T47D (cell line): ENCODE measurements at regions not wholly inside any gene's neighbourhood (a gene's known extent, or its start where the extent isn't known, plus 50 kb on each side); places are given as distances from the start of the nearest gene placed in this dataset.

Experiments used
- DNase-seq, 2 experiments: peaks; one replicate each; pipeline versions ENCODE4 v3.0.0 to v3.0.0-alpha.2; 2011 to 2012; ENCODE audit warnings: low read depth in 1 of 2, low spot score in 1 of 2
- JUND ChIP-seq: IDR thresholded peaks from 2 replicates; pipeline ENCODE4 v1.6.1; 2012; ENCODE audit warnings: low read depth
- in situ Hi-C: cut with HindIII; loops from 2 replicates; pipeline ENCODE4 v1.10.0; 2016; ENCODE audit warnings: low sequenced_read_pairs, low pct_unique_long_range_greater_than_20kb

DNA sequence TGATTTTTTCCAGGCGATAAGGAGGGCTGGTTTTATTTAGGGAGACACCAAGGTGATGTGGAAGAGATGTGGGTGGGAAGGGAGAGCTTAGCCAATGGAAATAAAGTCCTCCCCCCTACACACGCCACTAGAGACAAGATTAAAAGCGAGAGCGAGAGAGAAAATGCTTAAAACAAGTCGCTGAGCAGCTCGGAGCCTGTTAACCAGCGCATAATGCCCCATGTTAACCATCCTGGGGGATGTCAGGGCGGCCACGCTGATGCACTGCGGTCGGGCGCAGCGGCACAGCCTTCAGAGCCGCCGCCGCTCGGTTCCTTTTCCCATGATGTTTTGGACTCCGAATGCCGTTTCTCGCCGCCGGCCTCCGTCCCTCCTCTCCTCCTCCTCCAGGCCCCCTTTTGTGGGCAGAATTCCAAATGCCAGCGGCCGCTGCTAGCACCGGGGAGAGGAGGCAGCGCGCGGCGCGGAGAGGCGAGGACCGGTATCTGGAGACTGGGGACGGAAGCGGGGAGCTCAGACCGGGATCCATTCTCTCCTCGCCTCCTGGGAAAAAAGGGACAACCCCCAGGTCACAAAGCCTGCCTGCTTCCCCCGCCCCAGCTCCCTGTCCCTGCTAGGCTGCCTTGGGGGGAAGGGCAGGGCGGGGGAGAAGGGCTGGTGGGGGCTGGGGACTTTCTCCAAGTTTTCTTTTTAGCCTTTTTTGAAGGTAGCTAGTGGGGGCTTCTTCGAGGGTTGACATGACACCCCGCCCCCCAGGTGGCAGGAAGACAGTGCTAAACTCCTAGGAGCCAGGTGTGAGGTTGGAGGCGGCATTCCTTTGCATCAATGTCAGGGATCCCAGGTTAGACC is 98.1 kb upstream of the CCL2 start:
- in situ Hi-C loops, result no loop called here
- DNase-seq, result no peak
- TF ChIP-seq JUND, result no peak

DNA sequence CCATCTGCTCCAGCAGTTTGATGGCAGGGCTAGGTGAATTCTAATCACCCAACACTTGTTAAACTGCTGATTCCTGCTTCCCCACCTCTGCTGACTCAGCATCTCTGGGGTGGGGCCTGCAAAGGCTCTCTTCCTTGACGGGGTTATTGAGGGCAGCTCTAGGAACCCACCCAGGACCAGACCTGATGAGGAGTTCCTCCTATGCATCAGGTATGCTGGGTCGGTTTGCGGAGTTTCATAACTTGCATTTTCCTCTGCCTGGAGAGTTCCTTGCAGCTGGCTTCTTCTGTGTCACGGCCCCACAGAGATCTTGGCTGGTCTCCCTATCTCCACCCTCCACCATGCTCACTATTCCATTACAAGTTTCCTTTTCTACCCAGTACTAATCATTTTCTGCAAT is 93.4 kb upstream of the CCL2 start:
- TF ChIP-seq JUND, result no peak
- no peak for DNase-seq
- in situ Hi-C loops, result no loop called here

DNA sequence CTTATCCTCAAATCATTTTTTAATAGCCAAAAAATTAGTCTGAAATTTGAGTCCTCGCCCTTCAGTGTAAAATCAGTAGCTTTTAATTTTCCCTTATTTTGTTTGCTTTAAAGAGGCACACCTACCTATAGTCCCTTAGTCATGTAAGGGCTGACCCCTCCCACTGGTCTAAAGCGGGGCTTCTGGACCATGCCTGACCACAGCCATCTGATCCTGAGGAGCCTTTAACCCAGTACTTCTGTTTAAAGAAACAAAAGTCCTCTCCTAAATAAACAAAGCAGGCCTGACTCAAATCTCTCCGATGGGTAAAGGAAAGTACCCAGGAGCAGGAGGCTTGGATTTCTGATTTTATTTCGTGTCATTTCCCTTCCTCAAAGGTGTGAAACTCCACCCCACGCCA is 92.0 kb upstream of the CCL2 start:
- DNase-seq, result no peak
- no peak for TF ChIP-seq JUND
- in situ Hi-C loops, result no loop called here

DNA sequence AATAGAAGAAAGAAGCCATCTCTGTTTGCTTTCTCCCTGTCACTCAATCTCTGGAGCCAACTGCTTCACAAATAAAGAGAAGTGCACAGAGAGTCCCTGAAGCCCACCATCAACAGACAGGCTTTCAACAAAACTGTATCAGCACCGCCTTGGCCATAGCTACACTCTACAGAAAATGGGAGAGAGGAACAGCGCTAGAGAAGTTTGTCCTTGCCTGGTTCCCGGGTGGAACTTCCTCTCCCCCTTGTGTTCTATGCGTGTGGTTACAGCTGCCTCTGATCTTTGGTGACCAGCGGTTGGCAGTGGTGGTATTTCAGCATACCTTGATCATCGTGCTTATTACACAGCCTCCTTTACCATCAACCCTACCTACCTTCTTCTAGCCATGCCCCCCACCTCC is 91.4 kb upstream of the CCL2 start:
- in situ Hi-C loops, result no loop called here
- TF ChIP-seq JUND, result no peak
- peak; percentile 35 to 48 for DNase-seq

DNA sequence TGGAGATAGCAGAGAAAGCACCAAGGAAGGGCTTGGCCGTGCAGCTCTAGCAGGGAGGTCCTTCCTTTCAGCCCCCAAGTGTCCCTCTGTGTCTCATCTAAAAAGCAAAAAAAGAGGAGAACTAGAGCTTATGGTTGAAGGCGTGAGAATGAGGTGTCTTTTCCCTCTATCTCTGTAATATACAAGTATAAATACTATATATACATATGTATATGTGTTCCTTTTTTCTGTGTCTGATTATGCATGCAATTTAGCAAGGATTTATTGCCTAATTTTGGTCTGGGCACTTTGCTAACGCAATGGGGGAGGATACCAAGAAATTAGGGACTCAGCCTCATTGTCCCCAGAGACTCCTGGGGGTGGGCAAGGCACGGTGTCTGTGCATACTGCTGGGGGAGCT is 90.2 kb upstream of the CCL2 start:
- in situ Hi-C loops, result no loop called here
- TF ChIP-seq JUND, result no peak
- DNase-seq, result no peak

DNA sequence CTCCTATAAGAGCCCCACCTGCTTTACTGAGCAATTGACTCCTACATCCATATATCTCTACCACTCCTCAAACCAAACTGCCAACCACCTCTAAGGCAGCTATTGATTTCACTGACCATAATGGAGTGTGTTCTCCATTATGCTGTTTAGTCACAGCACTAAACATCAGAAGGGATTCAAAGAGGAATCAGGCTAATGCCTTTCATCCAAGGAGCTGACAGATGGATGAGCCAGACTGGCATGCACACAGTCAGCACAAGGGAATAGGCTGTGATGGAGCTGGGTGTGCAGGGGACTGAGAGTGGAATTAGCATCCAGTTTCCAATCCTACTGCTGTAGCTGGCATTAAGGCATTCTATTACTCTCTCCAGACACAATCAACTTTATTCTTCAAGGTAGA is 88.7 kb upstream of the CCL2 start:
- no peak for DNase-seq
- TF ChIP-seq JUND, result no peak
- in situ Hi-C loops, result no loop called here

DNA sequence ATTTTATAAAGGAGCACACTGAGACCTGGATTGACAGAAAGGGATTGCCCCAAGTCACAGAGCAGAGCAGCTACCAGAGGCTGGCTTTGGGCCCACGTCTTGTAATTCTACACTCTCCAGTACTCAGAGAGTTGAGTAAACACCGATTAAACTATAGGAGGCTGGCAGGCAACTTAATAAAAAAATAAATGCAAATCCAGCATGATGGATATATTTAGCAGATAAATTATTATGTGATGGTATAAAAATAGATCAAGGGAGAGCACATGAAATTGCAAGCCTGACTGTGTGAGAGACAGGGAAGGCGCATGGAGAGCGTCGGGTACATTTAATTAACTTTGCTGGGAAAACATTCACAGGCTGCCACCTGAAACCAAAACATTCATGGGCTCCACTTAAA is 87.7 kb upstream of the CCL2 start:
- TF ChIP-seq JUND, result no peak
- in situ Hi-C loops, result no loop called here
- DNase-seq, result peak in 1 of 2 experiments; percentile 12

DNA sequence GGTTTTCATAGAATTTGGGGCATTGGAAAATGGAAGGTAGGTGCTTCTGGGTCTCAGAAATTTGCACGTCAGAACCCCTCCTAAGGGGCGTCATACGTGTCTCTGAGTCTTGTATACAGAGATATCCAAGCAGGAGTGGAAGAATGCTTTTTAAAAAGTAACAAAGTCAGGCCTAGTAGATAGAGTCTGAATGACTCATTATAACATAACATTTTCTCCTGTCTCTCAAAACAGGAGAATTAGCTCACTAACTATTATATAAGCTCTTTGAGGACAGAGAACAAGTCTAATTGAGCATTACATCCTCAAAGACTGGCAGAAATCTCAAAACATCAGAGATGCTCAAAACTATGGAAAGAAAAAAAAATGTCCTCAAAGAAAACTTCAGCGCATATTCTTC is 86.1 kb upstream of the CCL2 start:
- DNase-seq, result no peak
- TF ChIP-seq JUND, result no peak
- in situ Hi-C loops, result no loop called here

DNA sequence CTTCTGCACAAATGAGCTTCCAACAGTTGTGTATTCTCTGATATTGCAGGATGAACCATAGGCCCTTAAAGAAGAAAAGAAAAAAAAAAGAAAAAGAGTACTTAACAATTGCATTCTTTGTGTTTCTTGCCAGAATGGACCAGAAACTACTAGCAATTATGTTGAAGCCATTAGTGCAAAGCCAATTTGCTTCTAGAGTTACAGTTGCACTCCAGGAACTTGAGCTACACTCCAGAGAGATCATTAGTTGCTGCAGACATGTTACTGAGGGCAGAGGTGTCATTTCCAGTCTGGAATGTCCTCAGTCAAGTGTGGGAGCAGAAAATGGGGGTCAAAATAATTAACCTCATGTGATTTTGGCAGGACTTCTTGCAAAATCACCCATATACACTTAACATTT is 85.6 kb upstream of the CCL2 start:
- in situ Hi-C loops, result no loop called here
- no peak for TF ChIP-seq JUND
- no peak for DNase-seq

DNA sequence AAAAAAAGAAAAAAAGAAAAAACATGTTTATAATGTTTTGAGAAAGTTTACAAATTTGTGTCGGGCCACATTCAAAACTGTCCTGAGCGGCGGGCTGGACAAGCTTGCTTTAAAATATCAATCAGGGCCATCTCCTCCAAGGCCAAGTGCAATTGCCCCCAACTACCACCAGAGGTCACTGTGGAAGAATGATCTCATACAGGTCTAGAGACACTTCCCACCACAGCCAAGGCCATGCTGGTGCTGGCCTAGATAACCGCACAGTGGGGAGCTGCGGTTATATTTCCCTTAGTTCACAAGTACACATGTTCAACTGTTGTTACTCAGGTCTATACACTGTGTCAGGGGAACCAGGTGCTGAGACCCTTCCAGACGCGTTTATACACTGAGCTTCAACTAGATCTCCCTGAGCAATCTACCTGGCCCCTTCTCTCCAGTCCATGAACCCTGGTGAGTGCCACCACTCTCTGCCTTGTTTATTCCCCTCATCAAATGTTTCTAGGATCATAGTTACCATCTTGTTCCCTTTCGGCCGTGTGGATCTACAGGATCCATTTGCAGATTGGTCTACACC is 83.8 kb upstream of the CCL2 start:
- TF ChIP-seq JUND, result no peak
- in situ Hi-C loops, result no loop called here
- DNase-seq, result peak; percentile 35 to 76

DNA sequence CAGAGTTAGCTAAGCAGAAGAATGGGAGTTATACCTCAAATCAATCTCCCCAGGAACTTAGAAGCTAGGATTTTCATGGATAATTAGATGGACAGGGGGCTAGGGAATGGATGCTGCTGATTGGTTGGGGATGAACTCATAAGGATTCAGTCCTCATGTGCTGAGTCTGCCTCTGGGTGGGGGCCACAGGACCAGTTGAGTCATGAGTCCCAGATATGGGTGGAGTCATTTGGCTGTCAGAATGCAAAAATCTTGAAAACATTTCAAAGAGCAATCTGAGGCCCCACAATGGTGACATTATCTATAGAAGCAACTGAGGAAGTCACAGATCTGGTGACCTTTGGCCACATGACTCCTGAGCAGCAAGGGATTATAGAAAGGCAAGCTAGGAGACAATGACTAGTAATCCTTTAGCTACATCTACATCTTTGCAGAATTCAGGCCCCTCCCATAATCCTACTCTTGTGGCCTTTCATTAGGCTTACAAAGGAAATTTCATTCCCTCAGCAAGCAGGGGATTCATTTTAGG is 82.6 kb upstream of the CCL2 start:
- in situ Hi-C loops, result no loop called here
- no peak for TF ChIP-seq JUND
- no peak for DNase-seq

DNA sequence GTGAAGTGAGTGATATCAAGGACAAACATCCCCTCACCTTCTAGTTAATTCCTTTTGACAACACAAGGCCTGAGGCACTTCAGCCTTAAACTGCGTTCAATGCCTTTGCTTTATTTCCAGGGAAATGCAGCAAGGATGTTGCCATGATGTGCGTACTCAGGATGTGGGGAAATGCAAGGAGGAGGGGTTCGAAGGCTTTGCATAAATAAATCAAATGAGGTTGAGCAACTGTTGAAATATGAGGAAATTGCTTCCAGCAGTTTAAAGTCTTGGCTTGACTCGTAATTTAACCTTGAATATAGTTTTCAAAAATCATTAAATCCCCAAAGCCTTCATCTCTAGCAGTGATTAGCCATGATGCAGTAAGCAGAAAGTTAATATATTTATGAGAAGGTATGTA is 81.8 kb upstream of the CCL2 start:
- TF ChIP-seq JUND, result no peak
- in situ Hi-C loops, result no loop called here
- DNase-seq, result no peak

DNA sequence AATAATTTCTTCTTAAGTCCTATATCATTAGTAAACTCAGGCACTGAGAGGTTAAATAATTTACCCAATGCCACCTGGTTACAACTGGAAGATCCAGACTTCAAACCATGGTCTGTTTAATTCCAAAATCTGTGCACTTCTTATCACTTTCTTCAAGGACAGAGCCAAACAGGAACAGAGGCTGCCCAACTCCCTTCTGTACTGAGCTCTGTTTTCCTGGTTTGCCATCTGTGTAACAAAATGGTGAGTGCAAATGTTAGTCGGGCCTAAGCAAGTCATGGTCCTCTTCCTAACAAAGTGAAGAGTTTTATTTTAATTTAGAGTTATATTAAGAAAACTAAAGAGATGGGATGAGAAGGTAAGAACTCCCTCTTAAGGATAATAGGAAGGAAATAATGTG is 80.6 kb upstream of the CCL2 start:
- no peak for TF ChIP-seq JUND
- in situ Hi-C loops, result no loop called here
- no peak for DNase-seq

DNA sequence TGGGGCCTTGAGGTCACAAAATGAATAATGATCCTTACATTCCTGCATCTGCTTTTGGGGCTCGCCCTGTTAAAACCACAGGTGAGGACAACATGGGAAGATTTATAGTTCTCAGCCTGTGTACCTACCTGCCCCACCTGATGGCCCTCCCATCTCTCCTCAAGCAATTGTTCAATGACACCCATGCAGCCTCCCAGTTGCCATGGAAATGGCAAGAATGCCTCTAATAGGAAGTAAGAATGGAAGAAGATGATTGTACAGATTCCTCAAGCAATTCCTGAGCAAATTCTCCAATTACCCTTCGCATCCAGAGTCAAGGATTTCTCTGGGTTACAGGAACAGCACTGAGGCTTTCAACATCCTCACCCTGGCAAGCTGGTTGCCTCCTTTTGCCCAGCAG is 78.6 kb upstream of the CCL2 start:
- TF ChIP-seq JUND, result no peak
- in situ Hi-C loops, result no loop called here
- DNase-seq, result no peak
